GM12892 (cell line): ENCODE measurements at regions not wholly inside any gene's neighbourhood (a gene's known extent, or its start where the extent isn't known, plus 50 kb on each side); places are given as distances from the start of the nearest gene placed in this dataset.

Experiments
- POLR2A ChIP-seq: IDR thresholded peaks from 2 replicates; pipeline ENCODE4 v1.6.1; 2011; ENCODE audit warnings: low read depth, low read length, control low read depth
- POLR2AphosphoS5 ChIP-seq: IDR thresholded peaks from 2 replicates; pipeline ENCODE4 v1.6.1; 2011; ENCODE audit warnings: low read depth, low read length, control low read depth
- TAF1 ChIP-seq: IDR thresholded peaks from 2 replicates; pipeline ENCODE4 v1.6.1; 2011; ENCODE audit warnings: low read depth, mild to moderate bottlenecking, control low read depth, low read length, borderline replicate concordance

DNA sequence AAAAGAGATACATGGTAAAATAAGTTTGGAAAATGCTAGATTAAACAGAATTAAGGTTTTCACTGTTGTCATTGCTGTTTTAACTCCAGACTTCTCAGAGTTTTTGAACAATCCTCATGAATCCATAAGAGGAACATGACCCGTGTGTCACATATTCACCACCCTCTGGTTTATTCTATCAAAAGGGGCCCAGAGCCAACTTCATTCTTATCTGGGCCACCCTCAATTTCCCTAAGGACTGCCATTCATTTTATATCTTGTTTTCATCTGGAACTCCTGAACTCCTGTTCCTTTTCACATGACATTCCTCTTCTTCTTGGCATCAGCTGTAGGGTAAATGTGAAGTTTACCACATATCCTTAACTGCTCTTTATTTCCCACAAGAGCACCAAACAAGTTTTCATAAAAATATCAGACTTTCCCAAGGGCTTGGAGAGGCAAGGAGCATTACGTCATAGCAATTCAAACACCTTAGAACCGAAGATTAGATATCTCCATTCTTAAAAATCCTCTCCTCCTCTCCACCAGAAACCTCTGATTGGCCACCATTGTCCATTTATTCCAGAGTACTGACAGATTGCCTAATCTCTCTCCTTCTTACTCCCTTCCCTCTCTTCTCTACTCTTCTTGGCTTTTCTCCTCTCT, 225.2 kb downstream of the SEC23A start:
- TF ChIP-seq POLR2AphosphoS5: no peak
- TF ChIP-seq TAF1: no peak
- TF ChIP-seq POLR2A: no peak
